Cardiac muscle cell (in vitro differentiated cells and primary cell): ENCODE measurements at regions not wholly inside any gene's neighbourhood (a gene's known extent, or its start where the extent isn't known, plus 50 kb on each side); places are given as distances from the start of the nearest gene placed in this dataset.

Experiments used
- DNase-seq, 2 donors: peaks; one replicate each; pipeline versions ENCODE4 v3.0.0 to v3.0.0-alpha.2; 2010 to 2017; ENCODE audit warnings: low read depth in 1 of 2, low spot score in 1 of 2
- H3K27ac ChIP-seq: fragments of 200-600 bp; sonication (generic); 2 replicates; pipeline ENCODE4 v1.5.1; 2016
- H3K27me3 ChIP-seq: fragments of 200-600 bp; sonication (generic); 2 replicates; pipeline ENCODE4 v1.6.0; 2016; ENCODE audit warnings: control low read depth
- H3K36me3 ChIP-seq: fragments of 200-600 bp; sonication (generic); 2 replicates; pipeline ENCODE4 v1.5.1; 2016; ENCODE audit warnings: control low read depth
- H3K4me1 ChIP-seq: fragments of 200-600 bp; sonication (generic); 2 replicates; pipeline ENCODE4 v1.8.1; 2017; ENCODE audit warnings: low read depth, mild to moderate bottlenecking, mixed run types
- H3K4me3 ChIP-seq: fragments of 200-600 bp; sonication (generic); 2 replicates; pipeline ENCODE4 v1.5.1; 2016; ENCODE audit warnings: mild to moderate bottlenecking
- H3K9me3 ChIP-seq: fragments of 200-600 bp; sonication (generic); 2 replicates; pipeline ENCODE4 v1.5.1; 2017; ENCODE audit warnings: low read depth, mild to moderate bottlenecking, control low read depth
- TF ChIP-seq, protein P1 (sequence below): IDR thresholded peaks from 2 replicates; pipeline ENCODE4 v1.5.1; 2012; ENCODE audit warnings: low read depth, mild to moderate bottlenecking, low read length

- Histone ChIP-seq H3K27me3 (no peaks in the 10 kb centered on the region), H3K9me3 (no peaks in the 10 kb centered on the region), H3K27ac (no peak overlapping the region), H3K4me1 (no peaks in the 10 kb centered on the region), H3K36me3 (no peaks in the 10 kb centered on the region), H3K4me3 (no peak overlapping the region)
- peak in 1 of 2 donors; percentile 23 for DNase-seq
- TF ChIP-seq, protein P1, sequence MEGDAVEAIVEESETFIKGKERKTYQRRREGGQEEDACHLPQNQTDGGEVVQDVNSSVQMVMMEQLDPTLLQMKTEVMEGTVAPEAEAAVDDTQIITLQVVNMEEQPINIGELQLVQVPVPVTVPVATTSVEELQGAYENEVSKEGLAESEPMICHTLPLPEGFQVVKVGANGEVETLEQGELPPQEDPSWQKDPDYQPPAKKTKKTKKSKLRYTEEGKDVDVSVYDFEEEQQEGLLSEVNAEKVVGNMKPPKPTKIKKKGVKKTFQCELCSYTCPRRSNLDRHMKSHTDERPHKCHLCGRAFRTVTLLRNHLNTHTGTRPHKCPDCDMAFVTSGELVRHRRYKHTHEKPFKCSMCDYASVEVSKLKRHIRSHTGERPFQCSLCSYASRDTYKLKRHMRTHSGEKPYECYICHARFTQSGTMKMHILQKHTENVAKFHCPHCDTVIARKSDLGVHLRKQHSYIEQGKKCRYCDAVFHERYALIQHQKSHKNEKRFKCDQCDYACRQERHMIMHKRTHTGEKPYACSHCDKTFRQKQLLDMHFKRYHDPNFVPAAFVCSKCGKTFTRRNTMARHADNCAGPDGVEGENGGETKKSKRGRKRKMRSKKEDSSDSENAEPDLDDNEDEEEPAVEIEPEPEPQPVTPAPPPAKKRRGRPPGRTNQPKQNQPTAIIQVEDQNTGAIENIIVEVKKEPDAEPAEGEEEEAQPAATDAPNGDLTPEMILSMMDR: no peak
These were observed 240.2 kb downstream of the AJAP1 start for GRCh38 chr1:4894566-4894965.

DNA sequence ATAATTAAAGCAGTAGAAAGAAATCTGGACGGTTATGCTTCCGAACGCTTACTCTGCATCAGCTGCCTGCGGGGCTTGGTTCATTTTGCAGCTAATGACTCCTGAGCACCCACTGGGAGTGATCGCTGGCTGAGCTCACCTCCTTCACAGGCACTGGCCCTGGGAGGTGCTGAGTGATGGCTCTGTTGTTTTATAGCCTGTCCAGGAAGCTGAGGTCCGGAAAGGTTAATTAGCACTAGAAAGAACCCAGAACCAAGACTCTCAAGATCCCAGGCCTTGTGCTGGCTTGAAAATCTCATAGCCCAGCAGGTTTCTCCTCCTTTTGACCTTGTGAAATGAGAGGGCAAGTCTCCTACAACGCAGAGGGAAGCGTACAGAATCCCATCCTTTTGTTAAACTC lies 226.2 kb downstream of the AJAP1 start:
- no peaks in the 10 kb centered on the region for H3K4me1 ChIP-seq
- H3K9me3 ChIP-seq: no peaks in the 10 kb centered on the region
- no peaks in the 10 kb centered on the region for H3K27me3 ChIP-seq
- no peaks in the 10 kb centered on the region for H3K36me3 ChIP-seq
- no peak overlapping the region for H3K4me3 ChIP-seq
- DNase-seq: peak in 1 of 2 donors; percentile 2
- no peak overlapping the region for H3K27ac ChIP-seq
- TF ChIP-seq, protein P1: no peak

DNA sequence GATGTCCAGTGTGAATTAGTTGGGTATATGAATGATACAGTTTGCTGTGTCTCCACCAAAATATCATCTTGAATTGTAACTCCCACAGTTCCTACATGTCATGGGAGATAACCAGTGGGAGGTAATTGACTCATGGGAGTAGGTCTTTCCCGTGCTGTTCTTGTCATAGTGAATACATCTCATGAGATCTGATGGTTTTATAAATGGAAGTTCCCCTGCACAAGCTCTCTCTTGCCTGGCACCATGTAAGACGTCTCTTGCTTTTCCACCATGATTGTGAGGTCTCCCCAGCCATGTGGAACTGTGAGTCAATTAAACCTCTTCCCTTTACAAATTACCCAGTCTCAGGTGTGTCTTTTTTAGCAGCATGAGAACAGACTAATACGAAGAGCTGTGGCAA lies 223.0 kb downstream of the AJAP1 start:
- DNase-seq: no peak
- H3K36me3 ChIP-seq: no peaks in the 10 kb centered on the region
- no peak overlapping the region for H3K27ac ChIP-seq
- TF ChIP-seq, protein P1: no peak
- no peaks in the 10 kb centered on the region for H3K27me3 ChIP-seq
- H3K4me3 ChIP-seq: no peak overlapping the region
- no peaks in the 10 kb centered on the region for H3K9me3 ChIP-seq
- H3K4me1 ChIP-seq: no peaks in the 10 kb centered on the region

DNA sequence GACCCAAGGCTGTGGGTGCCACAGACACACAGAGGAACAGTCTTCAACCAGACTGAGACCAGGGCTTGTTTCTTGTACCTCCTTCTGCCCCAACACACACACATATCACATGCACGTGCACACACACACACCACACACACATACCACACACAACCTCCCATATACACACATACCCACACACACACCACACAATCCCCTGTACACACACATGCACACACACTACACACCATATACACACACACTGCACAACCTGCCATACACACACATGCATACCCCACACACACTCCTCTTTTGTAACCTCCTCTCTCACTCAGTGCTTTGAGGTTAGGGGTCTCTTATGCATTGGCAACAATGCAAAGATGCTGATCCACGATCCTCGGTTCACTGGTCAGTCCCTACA lies 217.0 kb downstream of the AJAP1 start:
- no peaks in the 10 kb centered on the region for H3K4me1 ChIP-seq
- no peak for DNase-seq

GRCh38 chr1:4868521-4868920 lies 214.1 kb downstream of the AJAP1 start:
- DNase-seq: no peak
- TF ChIP-seq, protein P1: no peak

More for the DNA sequence above, 217.0 kb downstream of the AJAP1 start:
- Histone ChIP-seq H3K9me3 (no peaks in the 10 kb centered on the region), H3K4me3 (no peak overlapping the region), H3K36me3 (no peaks in the 10 kb centered on the region), H3K27ac (no peak overlapping the region), H3K27me3 (no peaks in the 10 kb centered on the region)
- TF ChIP-seq, protein P1: no peak

DNA sequence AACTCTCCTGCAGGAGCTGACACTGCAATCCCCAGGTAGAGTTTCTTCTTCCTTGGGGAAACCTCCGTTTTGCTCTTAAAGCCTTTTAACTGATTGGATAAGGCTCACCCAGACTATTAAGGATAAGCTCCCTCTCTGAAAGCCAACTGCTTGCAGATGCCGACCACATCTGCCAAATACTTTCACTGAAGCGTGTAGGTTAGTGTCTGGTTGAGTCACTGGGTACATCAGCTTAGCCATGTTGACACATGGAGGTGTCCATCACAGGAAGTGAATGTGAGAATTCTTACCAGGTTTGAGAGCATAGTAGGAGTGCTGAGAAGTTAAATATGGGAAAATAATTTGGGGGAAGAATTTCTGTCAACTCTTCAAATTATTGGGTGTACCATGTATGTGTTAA lies 202.0 kb downstream of the AJAP1 start:
- no peak for DNase-seq
- Histone ChIP-seq H3K4me3 (no peak overlapping the region), H3K27me3 (no peaks in the 10 kb centered on the region), H3K4me1 (no peaks in the 10 kb centered on the region), H3K27ac (no peak overlapping the region), H3K36me3 (no peaks in the 10 kb centered on the region), H3K9me3 (no peaks in the 10 kb centered on the region)
- TF ChIP-seq, protein P1: no peak

More at GRCh38 chr1:4868521-4868920, 214.1 kb downstream of the AJAP1 start:
- H3K27ac ChIP-seq: no peak overlapping the region
- H3K36me3 ChIP-seq: no peaks in the 10 kb centered on the region
- H3K4me1 ChIP-seq: no peaks in the 10 kb centered on the region
- H3K9me3 ChIP-seq: no peaks in the 10 kb centered on the region
- H3K4me3 ChIP-seq: no peak overlapping the region
- H3K27me3 ChIP-seq: no peaks in the 10 kb centered on the region
